Loucy (cell line): ENCODE measurements at regions not wholly inside any gene's neighbourhood (a gene's known extent, or its start where the extent isn't known, plus 50 kb on each side); places are given as distances from the start of the nearest gene placed in this dataset.

Experiments
- H2AFZ ChIP-seq: fragments of 200-600 bp; sonication (generic); 2 replicates; pipeline ENCODE4 v1.6.0; 2016; ENCODE audit warnings: antibody characterized with exemption, mild to moderate bottlenecking, low read length, moderate library complexity
- H3F3A ChIP-seq: fragments of 200-600 bp; 2 replicates; pipeline ENCODE4 v1.6.0; 2016; ENCODE audit warnings: antibody characterized with exemption, low read depth, mild to moderate bottlenecking
- H3K27me3 ChIP-seq: fragments of 200-600 bp; sonication (generic); 2 replicates; pipeline ENCODE4 v1.6.1; 2014; ENCODE audit warnings: low read length, mild to moderate bottlenecking; ENCODE audit not compliant: insufficient read depth, poor library complexity, severe bottlenecking
- H3K36me3 ChIP-seq: fragments of 200-600 bp; sonication (generic); 2 replicates; pipeline ENCODE4 v1.6.1; 2016; ENCODE audit warnings: low read length; ENCODE audit not compliant: insufficient read depth
- H3K4me1 ChIP-seq: fragments of 200-600 bp; sonication (generic); 2 replicates; pipeline ENCODE4 v1.5.1; 2014; ENCODE audit warnings: low read length, mild to moderate bottlenecking; ENCODE audit not compliant: insufficient read depth, poor library complexity, severe bottlenecking
- H3K4me2 ChIP-seq: fragments of 200-600 bp; sonication (generic); 2 replicates; pipeline ENCODE4 v1.6.0; 2014; ENCODE audit warnings: antibody characterized with exemption, low read length, low read depth, mild to moderate bottlenecking; ENCODE audit not compliant: poor library complexity, severe bottlenecking
- H3K4me3 ChIP-seq: fragments of 200-600 bp; sonication (generic); 2 replicates; pipeline ENCODE4 v1.5.1; 2014; ENCODE audit warnings: low read length, mild to moderate bottlenecking, mixed read lengths; ENCODE audit not compliant: poor library complexity, severe bottlenecking
- H3K79me2 ChIP-seq: fragments of 200-600 bp; sonication (generic); 2 replicates; pipeline ENCODE4 v1.6.1; 2014; ENCODE audit warnings: low read length; ENCODE audit not compliant: insufficient read depth
- H3K9ac ChIP-seq: fragments of 200-600 bp; sonication (generic); 2 replicates; pipeline ENCODE4 v1.6.0; 2014; ENCODE audit warnings: mild to moderate bottlenecking, low read depth, low read length, moderate library complexity; ENCODE audit not compliant: poor library complexity, severe bottlenecking
- H3K9me2 ChIP-seq: fragments of 200-600 bp; sonication (generic); replicated peaks from 2 replicates; pipeline ENCODE4 v1.6.1; 2016; ENCODE audit warnings: low read depth, low read length, mixed read lengths
- H3K9me3 ChIP-seq: fragments of 200-600 bp; sonication (generic); 2 replicates; pipeline ENCODE4 v1.6.1; 2014; ENCODE audit warnings: mild to moderate bottlenecking, antibody characterized with exemption, low read length, low read depth; ENCODE audit not compliant: insufficient read depth
- H4K20me1 ChIP-seq: fragments of 200-600 bp; sonication (generic); 2 replicates; pipeline ENCODE4 v1.6.0; 2014; ENCODE audit warnings: antibody characterized with exemption, low read length, mild to moderate bottlenecking; ENCODE audit not compliant: insufficient read depth, poor library complexity, severe bottlenecking
- CTCF ChIP-seq: fragments of 200-600 bp; sonication (generic); conservative IDR thresholded peaks from 2 replicates; pipeline ENCODE4 v1.5.1; 2014; ENCODE audit warnings: mild to moderate bottlenecking, antibody characterized with exemption, low read length
- EZH2phosphoT487 ChIP-seq: fragments of 200-600 bp; IDR thresholded peaks from 2 replicates; pipeline ENCODE4 v1.6.1; 2018; ENCODE audit warnings: antibody characterized with exemption, mild to moderate bottlenecking, moderate library complexity, borderline replicate concordance

- Histone ChIP-seq H3K4me2 (no peak overlapping the region), H3K9me3 (no peaks in the 10 kb centered on the region), H2AFZ (no peak overlapping the region), H3K4me3 (no peak overlapping the region), H3K27me3 (no peaks in the 10 kb centered on the region), H3K4me1 (no peaks in the 10 kb centered on the region), H3K79me2 (no peaks in the 10 kb centered on the region), H3K9ac (no peak overlapping the region), H3F3A (no peaks in the 10 kb centered on the region), H3K9me2 (no peaks in the 10 kb centered on the region), H3K36me3 (no peaks in the 10 kb centered on the region), H4K20me1 (no peaks in the 10 kb centered on the region)
- no peak for TF ChIP-seq EZH2phosphoT487
- no peak for TF ChIP-seq CTCF
Observed at GRCh38 chr5:45093377-45093776, 284.6 kb downstream of the MRPS30 start.

GRCh38 chr5:45094876-45095440 lies 286.2 kb downstream of the MRPS30 start:
- H3K4me1 ChIP-seq: no peaks in the 10 kb centered on the region
- no peaks in the 10 kb centered on the region for H3F3A ChIP-seq
- no peaks in the 10 kb centered on the region for H3K27me3 ChIP-seq
- no peak overlapping the region for H3K4me2 ChIP-seq
- TF ChIP-seq CTCF (no peak), EZH2phosphoT487 (no peak)
- no peaks in the 10 kb centered on the region for H3K36me3 ChIP-seq
- H3K9me2 ChIP-seq: no peaks in the 10 kb centered on the region
- H3K79me2 ChIP-seq: no peaks in the 10 kb centered on the region
- H4K20me1 ChIP-seq: no peaks in the 10 kb centered on the region
- H3K9me3 ChIP-seq: no peaks in the 10 kb centered on the region
- H3K4me3 ChIP-seq: no peak overlapping the region
- no peak overlapping the region for H2AFZ ChIP-seq
- H3K9ac ChIP-seq: no peak overlapping the region

- no peaks in the 10 kb centered on the region for H3F3A ChIP-seq
- H2AFZ ChIP-seq: no peak overlapping the region
- TF ChIP-seq CTCF (no peak), EZH2phosphoT487 (no peak)
- no peaks in the 10 kb centered on the region for H3K9me3 ChIP-seq
- no peak overlapping the region for H3K9ac ChIP-seq
- H3K4me1 ChIP-seq: no peaks in the 10 kb centered on the region
- no peak overlapping the region for H3K4me3 ChIP-seq
- H3K4me2 ChIP-seq: no peak overlapping the region
- H3K79me2 ChIP-seq: no peaks in the 10 kb centered on the region
- H3K27me3 ChIP-seq: no peaks in the 10 kb centered on the region
- no peaks in the 10 kb centered on the region for H4K20me1 ChIP-seq
- H3K36me3 ChIP-seq: no peaks in the 10 kb centered on the region
- no peaks in the 10 kb centered on the region for H3K9me2 ChIP-seq
Observed at GRCh38 chr5:45098483-45098882, 289.7 kb downstream of the MRPS30 start.
